HCT116 (cell line): ENCODE measurements at regions not wholly inside any gene's neighbourhood (a gene's known extent, or its start where the extent isn't known, plus 50 kb on each side); places are given as distances from the start of the nearest gene placed in this dataset.

Source experiments
- ATAC-seq: fragments of 200-7000 bp; cut with Tn5 transposase; 2 replicates; pipeline ENCODE4 v1.9.1; 2020; ENCODE audit warnings: mild to moderate bottlenecking, moderate library complexity
- BruUV-seq: library from RNA; stranded (reverse); fragments of 400-500 nt; replicated peaks from 2 replicates; lab custom pipeline; 2021; lab: Mats Ljungman, UMichigan
- CTCF ChIA-PET: fragments of 300-600 bp; sonication (Branson Sonifier 250); formaldehyde crosslinking; loops from one replicate; lab custom pipeline; 2021; ENCODE audit warnings: antibody characterized with exemption; lab: Charles Lee
- POLR2A ChIA-PET: fragments of 300-600, 350-600 bp; sonication (Branson Sonifier 250); formaldehyde crosslinking; loops from one replicate; lab custom pipeline; 2021; ENCODE audit warnings: antibody characterized with exemption; lab: Charles Lee
- RAD21 ChIA-PET, 2 experiments: fragments of 300-600 bp; sonication (Branson Sonifier 250); formaldehyde crosslinking; loops; one replicate each; lab custom pipeline; 2023; ENCODE audit warnings: low total read pairs in 2 of 2; ENCODE audit not compliant: uncharacterized antibody in 2 of 2, unreplicated experiment in 2 of 2, low non-redundant PET in 1 of 2; lab: Charles Lee
- DNase-seq: peaks from one replicate; pipeline ENCODE4 v3.0.0-alpha.2; 2010; ENCODE audit warnings: low read depth, low spot score
- H2AFZ ChIP-seq: fragments of 200-600 bp; shearing (Covaris generic), sonication (generic); 2 replicates; pipeline ENCODE4 v1.6.1; 2017; ENCODE audit warnings: low read depth, mixed run types, mixed read lengths, antibody characterized with exemption, low read length; ENCODE audit not compliant: poor library complexity, severe bottlenecking
- H3K27ac ChIP-seq: 2 replicates; pipeline ENCODE4 v1.5.1; 2012; ENCODE audit warnings: low read depth, low read length
- H3K27me3 ChIP-seq: fragments of 200-600 bp; sonication (generic); 2 replicates; pipeline ENCODE4 v1.6.1; 2016; ENCODE audit warnings: mixed run types, low read length, mixed read lengths; ENCODE audit not compliant: insufficient read depth
- H3K36me3 ChIP-seq, 2 experiments: fragments of 200-500 bp in 1 of 2; fragments of 200-600 bp in 1 of 2; sonication (Bioruptor generic) in 1 of 2; sonication (generic) in 1 of 2; 2 replicates each; pipeline versions ENCODE4 v1.5.1 to v1.6.1; 2014 to 2016; ENCODE audit warnings: low read length in 2 of 2, inconsistent platforms in 1 of 2, mixed read lengths in 1 of 2, mixed run types in 1 of 2; ENCODE audit not compliant: insufficient read depth in 2 of 2, control insufficient read depth in 1 of 2
- H3K4me1 ChIP-seq, 2 experiments: fragments of 200-600 bp in 1 of 2; sonication (generic) in 1 of 2; 2 replicates each; pipeline versions ENCODE4 v1.5.1 to v1.6.1; 2012 to 2017; ENCODE audit warnings: low read length in 2 of 2, inconsistent platforms in 1 of 2, mild to moderate bottlenecking in 1 of 2, mixed read lengths in 1 of 2, mixed run types in 1 of 2, moderate library complexity in 1 of 2; ENCODE audit not compliant: insufficient read depth in 2 of 2, control insufficient read depth in 1 of 2
- H3K4me2 ChIP-seq: fragments of 200-600 bp; sonication (generic); 2 replicates; pipeline ENCODE4 v1.6.1; 2017; ENCODE audit warnings: mixed run types, low read length, mixed read lengths
- H3K4me3 ChIP-seq, 2 experiments: fragments of 200-600 bp in 1 of 2; sonication (generic) in 1 of 2; replicated peaks in 1 of 2; 2 replicates each; pipeline ENCODE4 v1.5.1; 2011 to 2016; ENCODE audit warnings: low read length in 2 of 2, control low read depth in 1 of 2, low read depth in 1 of 2, mild to moderate bottlenecking in 1 of 2, mixed read lengths in 1 of 2, mixed run types in 1 of 2
- H3K79me2 ChIP-seq: fragments of 200-600 bp; sonication (generic); 2 replicates; pipeline ENCODE4 v1.6.1; 2017; ENCODE audit warnings: mild to moderate bottlenecking, mixed run types, low read length, moderate library complexity, mixed read lengths; ENCODE audit not compliant: insufficient read depth
- H3K9ac ChIP-seq: fragments of 200-600 bp; sonication (generic); 2 replicates; pipeline ENCODE4 v1.6.1; 2016; ENCODE audit warnings: low read length, mixed read lengths
- H3K9me2 ChIP-seq: fragments of 200-600 bp; sonication (generic), shearing (Covaris generic); 2 replicates; pipeline ENCODE4 v1.6.1; 2017; ENCODE audit warnings: mixed run types, mild to moderate bottlenecking, moderate library complexity; ENCODE audit not compliant: insufficient read depth
- H3K9me3 ChIP-seq, 2 experiments: fragments of 200-500 bp in 1 of 2; fragments of 200-600 bp in 1 of 2; sonication (Bioruptor generic) in 1 of 2; sonication (generic) in 1 of 2; 2 replicates each; pipeline ENCODE4 v1.6.1; 2014 to 2017; ENCODE audit warnings: low read length in 2 of 2, mixed read lengths in 2 of 2, inconsistent platforms in 1 of 2, low read depth in 1 of 2, mild to moderate bottlenecking in 1 of 2, mixed run types in 1 of 2, moderate library complexity in 1 of 2; ENCODE audit not compliant: control insufficient read depth in 1 of 2, insufficient read depth in 1 of 2
- H4K20me1 ChIP-seq: fragments of 200-600 bp; sonication (generic), shearing (Covaris generic); 2 replicates; pipeline ENCODE4 v1.6.1; 2017; ENCODE audit warnings: mixed run types, mild to moderate bottlenecking, moderate library complexity; ENCODE audit not compliant: insufficient read depth
- CBX3 ChIP-seq: IDR thresholded peaks from 2 replicates; pipeline ENCODE4 v1.6.1; 2012; ENCODE audit warnings: low read depth
- ELF1 ChIP-seq: IDR thresholded peaks from 2 replicates; pipeline ENCODE4 v1.6.1; 2012; ENCODE audit warnings: low read depth, borderline replicate concordance
- EZH2 ChIP-seq: fragments of 200-600 bp; sonication (generic); IDR thresholded peaks from 2 replicates; pipeline ENCODE4 v1.6.1; 2017; ENCODE audit warnings: antibody characterized with exemption, mixed run types
- FOSL1 ChIP-seq: IDR thresholded peaks from 2 replicates; pipeline ENCODE4 v1.6.1; 2012; ENCODE audit warnings: low read depth
- JUND ChIP-seq: IDR thresholded peaks from 2 replicates; pipeline ENCODE4 v1.6.1; 2012
- MAX ChIP-seq: IDR thresholded peaks from 2 replicates; pipeline ENCODE4 v1.6.1; 2012
- POLR2AphosphoS5 ChIP-seq: IDR thresholded peaks from 2 replicates; pipeline ENCODE4 v1.6.1; 2011; ENCODE audit warnings: mild to moderate bottlenecking, low read depth, low read length, moderate library complexity
- SIN3A ChIP-seq: IDR thresholded peaks from 2 replicates; pipeline ENCODE4 v1.6.1; 2012; ENCODE audit warnings: low read depth
- TCF7L2 ChIP-seq: IDR thresholded peaks from 2 replicates; pipeline ENCODE4 v1.7.0; 2011; ENCODE audit warnings: borderline replicate concordance, inconsistent platforms; ENCODE audit not compliant: insufficient read depth, insufficient read length; ENCODE audit errors: extremely low read depth
- YY1 ChIP-seq: IDR thresholded peaks from 2 replicates; pipeline ENCODE4 v1.6.1; 2011; ENCODE audit warnings: low read length, low read depth, moderate library complexity, mild to moderate bottlenecking; ENCODE audit not compliant: insufficient replicate concordance; ENCODE audit errors: extremely low read depth
- intact Hi-C: fragments of 100-400 bp; cut with micrococcal nuclease; formaldehyde crosslinking; loops from 2 replicates; pipeline ENCODE4 v1.10.0; 2022
- TF ChIP-seq, protein P1 (sequence below): IDR thresholded peaks from 2 replicates; pipeline ENCODE4 v1.6.1; 2012; ENCODE audit warnings: low read depth

DNA sequence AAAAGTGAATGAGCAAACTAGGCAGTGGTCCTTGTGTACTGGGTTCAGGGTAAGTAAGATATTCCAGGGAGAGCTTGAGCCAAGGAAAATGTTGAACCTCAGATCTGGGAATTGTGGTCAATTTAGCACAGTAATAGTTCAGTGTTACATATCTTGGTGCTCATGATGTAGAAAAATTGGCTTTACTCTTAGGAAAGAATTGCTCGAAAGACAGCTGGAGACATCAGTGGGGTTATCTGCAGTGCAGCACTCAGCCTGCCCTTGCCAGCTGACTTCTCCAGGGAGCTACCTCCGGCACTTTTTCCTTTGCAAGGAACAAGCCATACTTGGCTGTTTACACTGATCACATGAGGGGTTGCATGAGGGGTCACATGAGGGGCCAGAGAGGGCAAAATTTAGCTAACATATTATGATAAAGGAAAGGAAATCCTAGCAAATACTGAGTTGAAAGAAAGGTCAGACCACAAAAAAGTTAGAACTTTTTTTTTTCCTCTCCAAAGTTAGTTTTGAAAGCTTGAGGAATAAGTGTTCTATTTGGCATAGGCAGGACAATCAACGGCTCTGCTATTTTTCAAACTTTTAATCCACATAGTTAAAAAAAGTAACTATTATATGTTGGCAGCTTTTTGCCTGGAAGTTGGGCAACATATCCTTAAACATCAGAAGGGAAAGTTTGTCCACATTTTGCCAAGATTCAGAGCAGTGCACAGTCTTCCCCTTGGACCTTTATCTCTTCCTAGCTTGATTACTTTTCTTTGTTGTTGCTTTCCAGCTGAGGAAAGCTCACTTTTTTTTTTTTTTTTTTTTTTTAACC lies 92.4 kb downstream of the COL6A6 start:
- POLR2A ChIA-PET: no interaction called here
- no peaks in the 10 kb centered on the region for H3K79me2 ChIP-seq
- H3K4me2 ChIP-seq: no peak overlapping the region
- DNase-seq (no peak), ATAC-seq (no peak)
- H3K9ac ChIP-seq: no peak overlapping the region
- no TSS peak for BruUV-seq
- H3K27me3 ChIP-seq: no peaks in the 10 kb centered on the region; the same call in 1 of the 2 replicates
- intact Hi-C loops: no loop called here
- no peak overlapping the region for H3K4me3 ChIP-seq
- TF ChIP-seq JUND: no peak
- no peak for TF ChIP-seq MAX
- no peak for TF ChIP-seq CBX3
- no peak for TF ChIP-seq POLR2AphosphoS5
- no peak for TF ChIP-seq SIN3A
- no peaks in the 10 kb centered on the region; the same call in 1 of the 2 replicates for H4K20me1 ChIP-seq
- H3K36me3 ChIP-seq: no peaks in the 10 kb centered on the region
- RAD21 ChIA-PET: interaction anchor here in 1 of 2 experiments (0.6 kb wide), 1 partner anchor 64 kb away, joined by 3 read pairs; no protein-coding TSS in a partner anchor
- no peak overlapping the region for H2AFZ ChIP-seq
- no peaks in the 10 kb centered on the region; a peak in 1 of 4 replicates for H3K9me3 ChIP-seq
- no peak overlapping the region for H3K27ac ChIP-seq
- no peaks in the 10 kb centered on the region for H3K9me2 ChIP-seq
- CTCF ChIA-PET: no interaction called here
- no peaks in the 10 kb centered on the region for H3K4me1 ChIP-seq

DNA sequence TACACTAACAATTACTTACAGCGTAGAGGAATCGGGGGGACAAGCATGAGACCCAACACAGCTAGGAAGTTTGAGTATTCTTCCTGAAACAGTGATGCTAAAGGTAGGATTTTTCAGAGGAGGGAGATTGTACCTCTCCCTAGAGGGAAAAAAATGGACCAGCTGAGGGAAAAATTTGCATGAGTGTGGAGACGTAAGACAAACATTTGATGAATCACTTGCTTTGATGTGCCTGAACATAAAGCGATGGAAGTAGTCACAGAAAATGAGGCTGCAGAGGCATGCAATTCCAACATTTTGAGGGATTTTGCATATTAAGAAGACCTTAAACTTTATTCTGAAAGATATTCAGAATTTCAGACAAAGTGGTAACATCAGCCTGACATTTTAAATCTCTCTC lies 102.2 kb downstream of the COL6A6 start:
- no TSS peak for BruUV-seq
- RAD21 ChIA-PET: no interaction called here
- Histone ChIP-seq H2AFZ (no peak overlapping the region), H3K27me3 (peaks cover 14% of the 10 kb centered on the region), H3K27ac (no peak overlapping the region), H3K9me3 (no peaks in the 10 kb centered on the region), H3K36me3 (no peaks in the 10 kb centered on the region), H4K20me1 (no peaks in the 10 kb centered on the region), H3K9ac (no peak overlapping the region), H3K4me2 (no peak overlapping the region), H3K4me1 (no peaks in the 10 kb centered on the region), H3K4me3 (no peak overlapping the region), H3K9me2 (no peaks in the 10 kb centered on the region), H3K79me2 (no peaks in the 10 kb centered on the region)
- ATAC-seq: no peak
- TF ChIP-seq SIN3A: no peak
- TF ChIP-seq YY1: no peak
- TF ChIP-seq FOSL1: no peak
- TF ChIP-seq, protein P1, sequence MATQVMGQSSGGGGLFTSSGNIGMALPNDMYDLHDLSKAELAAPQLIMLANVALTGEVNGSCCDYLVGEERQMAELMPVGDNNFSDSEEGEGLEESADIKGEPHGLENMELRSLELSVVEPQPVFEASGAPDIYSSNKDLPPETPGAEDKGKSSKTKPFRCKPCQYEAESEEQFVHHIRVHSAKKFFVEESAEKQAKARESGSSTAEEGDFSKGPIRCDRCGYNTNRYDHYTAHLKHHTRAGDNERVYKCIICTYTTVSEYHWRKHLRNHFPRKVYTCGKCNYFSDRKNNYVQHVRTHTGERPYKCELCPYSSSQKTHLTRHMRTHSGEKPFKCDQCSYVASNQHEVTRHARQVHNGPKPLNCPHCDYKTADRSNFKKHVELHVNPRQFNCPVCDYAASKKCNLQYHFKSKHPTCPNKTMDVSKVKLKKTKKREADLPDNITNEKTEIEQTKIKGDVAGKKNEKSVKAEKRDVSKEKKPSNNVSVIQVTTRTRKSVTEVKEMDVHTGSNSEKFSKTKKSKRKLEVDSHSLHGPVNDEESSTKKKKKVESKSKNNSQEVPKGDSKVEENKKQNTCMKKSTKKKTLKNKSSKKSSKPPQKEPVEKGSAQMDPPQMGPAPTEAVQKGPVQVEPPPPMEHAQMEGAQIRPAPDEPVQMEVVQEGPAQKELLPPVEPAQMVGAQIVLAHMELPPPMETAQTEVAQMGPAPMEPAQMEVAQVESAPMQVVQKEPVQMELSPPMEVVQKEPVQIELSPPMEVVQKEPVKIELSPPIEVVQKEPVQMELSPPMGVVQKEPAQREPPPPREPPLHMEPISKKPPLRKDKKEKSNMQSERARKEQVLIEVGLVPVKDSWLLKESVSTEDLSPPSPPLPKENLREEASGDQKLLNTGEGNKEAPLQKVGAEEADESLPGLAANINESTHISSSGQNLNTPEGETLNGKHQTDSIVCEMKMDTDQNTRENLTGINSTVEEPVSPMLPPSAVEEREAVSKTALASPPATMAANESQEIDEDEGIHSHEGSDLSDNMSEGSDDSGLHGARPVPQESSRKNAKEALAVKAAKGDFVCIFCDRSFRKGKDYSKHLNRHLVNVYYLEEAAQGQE: no peak
- TF ChIP-seq TCF7L2: no peak
- no peak for TF ChIP-seq ELF1
- no peak for TF ChIP-seq EZH2
- POLR2A ChIA-PET: no interaction called here
- intact Hi-C loops: no loop called here
- DNase-seq: no peak
- CTCF ChIA-PET: no interaction called here
